A673 (cell line): ENCODE measurements at regions not wholly inside any gene's neighbourhood (a gene's known extent, or its start where the extent isn't known, plus 50 kb on each side); places are given as distances from the start of the nearest gene placed in this dataset.

Experiments used
- BruUV-seq: library from RNA; stranded (reverse); fragments of 400-500 nt; replicated peaks from 2 replicates; lab custom pipeline; 2021; lab: Mats Ljungman, UMichigan
- CTCF ChIA-PET: fragments of 300-600 bp; sonication (Branson Sonifier 250); formaldehyde crosslinking; loops from one replicate; lab custom pipeline; 2022; ENCODE audit warnings: antibody characterized with exemption; lab: Charles Lee
- POLR2A ChIA-PET: fragments of 300-600 bp; sonication (Branson Sonifier 250); formaldehyde crosslinking; loops from one replicate; lab custom pipeline; 2022; ENCODE audit warnings: antibody characterized with exemption; ENCODE audit not compliant: low non-redundant PET; lab: Charles Lee
- DNase-seq: peaks from one replicate; pipeline ENCODE4 v3.0.0-alpha.2; 2015; ENCODE audit warnings: low spot score
- H3K27ac ChIP-seq: fragments of 200-600 bp; sonication (generic); 2 replicates; pipeline ENCODE4 v1.5.1; 2016; ENCODE audit warnings: mixed run types, low read depth, mild to moderate bottlenecking, mixed read lengths, antibody characterized with exemption, low read length; ENCODE audit not compliant: poor library complexity, severe bottlenecking
- H3K27me3 ChIP-seq: fragments of 200-600 bp; sonication (generic); replicated peaks from 2 replicates; pipeline ENCODE4 v1.6.1; 2017; ENCODE audit warnings: mixed run types, low read depth, mild to moderate bottlenecking, mixed read lengths, antibody characterized with exemption, low read length; ENCODE audit not compliant: insufficient read depth, poor library complexity
- H3K36me3 ChIP-seq: fragments of 200-600 bp; sonication (generic); 2 replicates; pipeline ENCODE4 v1.6.1; 2016; ENCODE audit warnings: mixed run types, mild to moderate bottlenecking, mixed read lengths, antibody characterized with exemption, low read length; ENCODE audit not compliant: insufficient read depth, poor library complexity, severe bottlenecking
- H3K4me1 ChIP-seq: fragments of 200-600 bp; sonication (generic); 2 replicates; pipeline ENCODE4 v1.6.1; 2017; ENCODE audit warnings: mixed run types, mild to moderate bottlenecking, mixed read lengths, antibody characterized with exemption, low read length; ENCODE audit not compliant: insufficient read depth, poor library complexity, severe bottlenecking
- H3K4me3 ChIP-seq: fragments of 200-600 bp; sonication (generic); 2 replicates; pipeline ENCODE4 v1.5.1; 2016; ENCODE audit warnings: low read depth, mixed run types, mild to moderate bottlenecking, mixed read lengths, low read length; ENCODE audit not compliant: poor library complexity, severe bottlenecking
- H3K9me3 ChIP-seq: fragments of 200-600 bp; sonication (generic); 2 replicates; pipeline ENCODE4 v1.6.1; 2016; ENCODE audit warnings: mixed run types, low read depth, mild to moderate bottlenecking, mixed read lengths, antibody characterized with exemption, low read length; ENCODE audit not compliant: poor library complexity, severe bottlenecking
- EZH2 ChIP-seq: fragments of 200-600 bp; sonication (generic); IDR thresholded peaks from 2 replicates; pipeline ENCODE4 v1.6.1; 2017; ENCODE audit warnings: borderline replicate concordance, low read depth, mild to moderate bottlenecking, mixed read lengths, antibody characterized with exemption, low read length; ENCODE audit not compliant: poor library complexity, severe bottlenecking
- intact Hi-C: fragments of 100-400 bp; cut with micrococcal nuclease; formaldehyde crosslinking; loops from one replicate; pipeline ENCODE4 v1.10.0; 2022; ENCODE audit not compliant: unreplicated experiment
- TF ChIP-seq, protein P1 (sequence below): fragments of 300-800, 200-600 bp; sonication (generic); conservative IDR thresholded peaks from 2 replicates; pipeline ENCODE4 v1.5.1; 2017; ENCODE audit warnings: low read depth, mild to moderate bottlenecking, antibody characterized with exemption, low read length, moderate library complexity, mixed read lengths

GRCh38 chr1:187465441-187465840, 636.7 kb downstream of the PLA2G4A start:
- no peak overlapping the region for H3K27ac ChIP-seq
- DNase-seq = no peak
- intact Hi-C loops = no loop called here
- H3K4me1 ChIP-seq = no peaks in the 10 kb centered on the region
- no peaks in the 10 kb centered on the region for H3K27me3 ChIP-seq
- H3K4me3 ChIP-seq = no peak overlapping the region
- CTCF ChIA-PET = no interaction called here
- no peaks in the 10 kb centered on the region for H3K36me3 ChIP-seq
- H3K9me3 ChIP-seq = peaks cover 10% of the 10 kb centered on the region
- POLR2A ChIA-PET = no interaction called here
- TF ChIP-seq, protein P1, sequence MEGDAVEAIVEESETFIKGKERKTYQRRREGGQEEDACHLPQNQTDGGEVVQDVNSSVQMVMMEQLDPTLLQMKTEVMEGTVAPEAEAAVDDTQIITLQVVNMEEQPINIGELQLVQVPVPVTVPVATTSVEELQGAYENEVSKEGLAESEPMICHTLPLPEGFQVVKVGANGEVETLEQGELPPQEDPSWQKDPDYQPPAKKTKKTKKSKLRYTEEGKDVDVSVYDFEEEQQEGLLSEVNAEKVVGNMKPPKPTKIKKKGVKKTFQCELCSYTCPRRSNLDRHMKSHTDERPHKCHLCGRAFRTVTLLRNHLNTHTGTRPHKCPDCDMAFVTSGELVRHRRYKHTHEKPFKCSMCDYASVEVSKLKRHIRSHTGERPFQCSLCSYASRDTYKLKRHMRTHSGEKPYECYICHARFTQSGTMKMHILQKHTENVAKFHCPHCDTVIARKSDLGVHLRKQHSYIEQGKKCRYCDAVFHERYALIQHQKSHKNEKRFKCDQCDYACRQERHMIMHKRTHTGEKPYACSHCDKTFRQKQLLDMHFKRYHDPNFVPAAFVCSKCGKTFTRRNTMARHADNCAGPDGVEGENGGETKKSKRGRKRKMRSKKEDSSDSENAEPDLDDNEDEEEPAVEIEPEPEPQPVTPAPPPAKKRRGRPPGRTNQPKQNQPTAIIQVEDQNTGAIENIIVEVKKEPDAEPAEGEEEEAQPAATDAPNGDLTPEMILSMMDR = no peak
- TF ChIP-seq EZH2 = no peak
- no TSS peak for BruUV-seq

DNA sequence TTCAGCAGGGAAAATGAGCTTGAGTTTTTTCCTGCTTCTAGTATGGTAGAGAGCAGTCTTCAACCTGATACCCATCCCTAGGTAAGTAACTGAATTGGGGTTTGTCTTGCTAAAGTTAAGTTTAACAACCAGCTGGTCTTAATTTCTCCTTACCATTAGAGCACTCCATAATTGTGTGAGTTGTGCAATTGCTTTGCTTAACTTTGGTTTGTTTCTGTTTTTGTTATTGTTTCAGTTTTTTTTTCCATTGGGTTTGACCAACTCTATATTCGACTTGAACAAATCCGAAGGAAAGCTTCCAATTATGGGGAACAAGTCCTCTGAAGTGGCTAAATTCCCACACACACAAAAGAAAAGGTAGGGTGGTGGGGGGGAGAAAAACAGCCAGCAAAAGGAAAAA, 641.1 kb downstream of the PLA2G4A start:
- Histone ChIP-seq H3K9me3 (peaks cover 4% of the 10 kb centered on the region), H3K36me3 (no peaks in the 10 kb centered on the region), H3K27ac (no peak overlapping the region), H3K4me3 (no peak overlapping the region), H3K4me1 (no peaks in the 10 kb centered on the region), H3K27me3 (no peaks in the 10 kb centered on the region)
- TF ChIP-seq EZH2 = no peak
- TF ChIP-seq, protein P1 = no peak
- DNase-seq = no peak
- intact Hi-C loops = no loop called here
- no TSS peak for BruUV-seq
- CTCF ChIA-PET = no interaction called here
- POLR2A ChIA-PET = interaction anchor here (0.7 kb wide), 1 partner anchor 546 kb away, joined by 4 read pairs; no protein-coding TSS in a partner anchor

- no peaks in the 10 kb centered on the region for H3K27me3 ChIP-seq
- intact Hi-C loops = no loop called here
- TF ChIP-seq EZH2 = no peak
- TF ChIP-seq, protein P1 = no peak
- H3K4me1 ChIP-seq = peaks cover 3% of the 10 kb centered on the region
- ChIA-PET CTCF (no interaction called here), POLR2A (no interaction called here)
- no peaks in the 10 kb centered on the region for H3K36me3 ChIP-seq
- no peak overlapping the region for H3K27ac ChIP-seq
- no peaks in the 10 kb centered on the region for H3K9me3 ChIP-seq
- peak; percentile 5 for DNase-seq
- no TSS peak for BruUV-seq
- H3K4me3 ChIP-seq = no peak overlapping the region
These were observed 642.8 kb downstream of the PLA2G4A start for GRCh38 chr1:187471555-187471954.
